HepG2 (cell line): ENCODE measurements at regions not wholly inside any gene's neighbourhood (a gene's known extent, or its start where the extent isn't known, plus 50 kb on each side); places are given as distances from the start of the nearest gene placed in this dataset.

Source experiments
- BRCA1 ChIP-seq: sonication (generic); formaldehyde crosslinking; IDR thresholded peaks from 2 replicates; pipeline ENCODE4 v1.4.0; 2020; ENCODE audit warnings: missing genetic modification reagents
- FOXA3 ChIP-seq: IDR thresholded peaks from 2 replicates; pipeline ENCODE4 v1.6.1; 2016; ENCODE audit warnings: missing genetic modification reagents, missing compliant biosample characterization
- GPN1 ChIP-seq: sonication (generic); formaldehyde crosslinking; IDR thresholded peaks from 2 replicates; pipeline ENCODE4 v1.5.1; 2020; ENCODE audit warnings: missing genetic modification reagents, borderline replicate concordance
- MYPOP ChIP-seq: sonication (generic); formaldehyde crosslinking; IDR thresholded peaks from 2 replicates; pipeline ENCODE4 v1.8.1; 2023; ENCODE audit warnings: mild to moderate bottlenecking, moderate library complexity, missing genetic modification reagents
- NR3C1 ChIP-seq: sonication (generic); formaldehyde crosslinking; IDR thresholded peaks from 2 replicates; pipeline ENCODE4 v1.4.0; 2020; ENCODE audit warnings: missing genetic modification reagents
- POLR2AphosphoS5 ChIP-seq: IDR thresholded peaks from 2 replicates; pipeline ENCODE4 v1.6.1; 2012; ENCODE audit warnings: low read depth, low read length
- SMAD3 ChIP-seq: sonication (generic); formaldehyde crosslinking; IDR thresholded peaks from 2 replicates; pipeline ENCODE4 v1.4.0; 2020; ENCODE audit warnings: missing genetic modification reagents
- SP1 ChIP-seq, 2 experiments: fragments of 450-650 bp in 1 of 2; sonication (generic) in 1 of 2; formaldehyde crosslinking in 1 of 2; IDR thresholded peaks; 2 replicates each; pipeline versions ENCODE4 v1.4.0 to v1.6.1; 2016 to 2020; ENCODE audit warnings: missing genetic modification reagents in 1 of 2
- TCF7 ChIP-seq: sonication (generic); IDR thresholded peaks from 2 replicates; pipeline ENCODE4 v1.6.1; 2016; ENCODE audit warnings: antibody characterized with exemption, low read depth
- ZNF496 ChIP-seq: sonication (generic); formaldehyde crosslinking; IDR thresholded peaks from 2 replicates; pipeline ENCODE4 v1.8.1; 2023; ENCODE audit warnings: mild to moderate bottlenecking, moderate library complexity, missing genetic modification reagents; ENCODE audit not compliant: insufficient replicate concordance
- TF ChIP-seq, protein P1 (sequence below): sonication (generic); formaldehyde crosslinking; IDR thresholded peaks from 2 replicates; pipeline ENCODE4 v1.5.0; 2020; ENCODE audit warnings: missing genetic modification reagents
- TF ChIP-seq, protein P2 (sequence below): sonication (generic); formaldehyde crosslinking; IDR thresholded peaks from 2 replicates; pipeline ENCODE4 v1.4.0; 2020; ENCODE audit warnings: mild to moderate bottlenecking, missing genetic modification reagents

DNA sequence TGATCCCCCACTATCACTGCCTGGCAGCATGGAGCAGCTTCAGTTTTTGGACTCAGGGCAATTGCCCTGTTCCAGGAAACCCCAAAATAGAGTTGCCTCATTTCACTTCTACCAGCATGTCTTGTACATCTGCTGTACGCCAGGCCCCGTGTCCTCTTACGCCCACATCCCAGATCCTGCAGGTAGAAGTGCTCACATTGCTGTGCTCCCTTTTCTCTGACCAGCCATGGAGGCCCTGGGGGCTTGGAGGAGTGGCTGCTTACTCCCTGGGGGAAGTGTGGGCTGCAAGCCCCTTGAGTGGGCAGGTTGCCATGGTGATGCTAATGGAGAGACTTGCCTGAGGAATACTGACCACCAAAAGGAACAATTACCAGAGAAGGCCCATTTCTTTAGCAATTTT, 55.6 kb upstream of the KCNIP1 start:
- TF ChIP-seq MYPOP (CRISPR knock-in tag) = no peak
- TF ChIP-seq SMAD3 (CRISPR knock-in tag) = no peak
- TF ChIP-seq, protein P1, sequence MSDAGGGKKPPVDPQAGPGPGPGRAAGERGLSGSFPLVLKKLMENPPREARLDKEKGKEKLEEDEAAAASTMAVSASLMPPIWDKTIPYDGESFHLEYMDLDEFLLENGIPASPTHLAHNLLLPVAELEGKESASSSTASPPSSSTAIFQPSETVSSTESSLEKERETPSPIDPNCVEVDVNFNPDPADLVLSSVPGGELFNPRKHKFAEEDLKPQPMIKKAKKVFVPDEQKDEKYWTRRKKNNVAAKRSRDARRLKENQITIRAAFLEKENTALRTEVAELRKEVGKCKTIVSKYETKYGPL (CRISPR knock-in tag) = no peak
- no peak for TF ChIP-seq TCF7
- TF ChIP-seq, protein P2, sequence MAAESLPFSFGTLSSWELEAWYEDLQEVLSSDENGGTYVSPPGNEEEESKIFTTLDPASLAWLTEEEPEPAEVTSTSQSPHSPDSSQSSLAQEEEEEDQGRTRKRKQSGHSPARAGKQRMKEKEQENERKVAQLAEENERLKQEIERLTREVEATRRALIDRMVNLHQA (CRISPR knock-in tag) = no peak
- no peak for TF ChIP-seq NR3C1 (CRISPR knock-in tag)
- no peak for TF ChIP-seq FOXA3 (CRISPR knock-in tag)
- no peak for TF ChIP-seq SP1 (IDR thresholded peaks at IDR 0.05)
- TF ChIP-seq SP1 (CRISPR knock-in tag; IDR thresholded peaks at IDR 0.05) = no peak
- no peak for TF ChIP-seq BRCA1
- TF ChIP-seq GPN1 (CRISPR knock-in tag) = no peak
- no peak for TF ChIP-seq POLR2AphosphoS5
- no peak for TF ChIP-seq ZNF496
